OCI-LY7 (cell line): ENCODE measurements at regions not wholly inside any gene's neighbourhood (a gene's known extent, or its start where the extent isn't known, plus 50 kb on each side); places are given as distances from the start of the nearest gene placed in this dataset.
"Not testable (repeated sequence)": the region's sequence is repeated elsewhere in the genome, so short reads cannot be mapped to it uniquely, and the experiment has no call there.

Experiments used
- BruUV-seq: library from RNA; stranded (reverse); fragments of 400-500 nt; replicated peaks from 2 replicates; lab custom pipeline; 2021; lab: Mats Ljungman, UMichigan
- CTCF ChIA-PET: fragments of 300-600 bp; sonication (Branson Sonifier 250); formaldehyde crosslinking; loops from one replicate; lab custom pipeline; 2022; ENCODE audit warnings: antibody characterized with exemption; ENCODE audit not compliant: unreplicated experiment; lab: Charles Lee
- POLR2A ChIA-PET: fragments of 300-600 bp; sonication (Branson Sonifier 250); formaldehyde crosslinking; loops from one replicate; lab custom pipeline; 2022; ENCODE audit warnings: antibody characterized with exemption; lab: Charles Lee
- DNase-seq: peaks from one replicate; pipeline ENCODE4 v3.0.0-alpha.2; 2015; ENCODE audit warnings: low spot score
- H2AFZ ChIP-seq: fragments of 200-600 bp; sonication (generic), shearing (Covaris generic); 2 replicates; pipeline ENCODE4 v1.6.1; 2014; ENCODE audit warnings: mild to moderate bottlenecking, antibody characterized with exemption, low read length, moderate library complexity
- H3K27ac ChIP-seq: fragments of 200-600 bp; sonication (generic); 2 replicates; pipeline ENCODE4 v1.5.1; 2014; ENCODE audit warnings: mixed run types, low read depth, mild to moderate bottlenecking, moderate library complexity, low read length, inconsistent platforms; ENCODE audit not compliant: poor library complexity, severe bottlenecking
- H3K36me3 ChIP-seq: fragments of 200-600 bp; sonication (generic); 2 replicates; pipeline ENCODE4 v1.6.1; 2014; ENCODE audit warnings: mild to moderate bottlenecking, antibody characterized with exemption, low read length, moderate library complexity, mixed read lengths; ENCODE audit not compliant: insufficient read depth
- H3K4me1 ChIP-seq: fragments of 200-600 bp; sonication (generic); 2 replicates; pipeline ENCODE4 v1.5.1; 2014; ENCODE audit warnings: mild to moderate bottlenecking, low read length; ENCODE audit not compliant: insufficient read depth, poor library complexity, severe bottlenecking
- H3K4me2 ChIP-seq: fragments of 200-600 bp; sonication (generic); 2 replicates; pipeline ENCODE4 v1.6.1; 2014; ENCODE audit warnings: mild to moderate bottlenecking, low read length
- H3K4me3 ChIP-seq: fragments of 200-600 bp; sonication (generic); 2 replicates; pipeline ENCODE4 v1.5.1; 2014; ENCODE audit warnings: mild to moderate bottlenecking, low read depth, low read length; ENCODE audit not compliant: poor library complexity, severe bottlenecking
- H3K79me2 ChIP-seq: fragments of 200-600 bp; sonication (generic); 2 replicates; pipeline ENCODE4 v1.6.1; 2016; ENCODE audit warnings: low read depth, mild to moderate bottlenecking, low read length, moderate library complexity, mixed read lengths; ENCODE audit not compliant: insufficient read depth
- H3K9me2 ChIP-seq: fragments of 200-600 bp; sonication (generic); 2 replicates; pipeline ENCODE4 v1.6.1; 2016; ENCODE audit warnings: mild to moderate bottlenecking, low read length, mixed read lengths; ENCODE audit not compliant: insufficient read depth
- H3K9me3 ChIP-seq: fragments of 200-600 bp; sonication (generic); 2 replicates; pipeline ENCODE4 v1.6.1; 2014; ENCODE audit warnings: mild to moderate bottlenecking, mixed run types, low read length, mixed read lengths
- H4K20me1 ChIP-seq: fragments of 200-600 bp; sonication (generic); 2 replicates; pipeline ENCODE4 v1.6.1; 2014; ENCODE audit warnings: mild to moderate bottlenecking, antibody characterized with exemption, low read length, moderate library complexity, mixed read lengths; ENCODE audit not compliant: insufficient read depth
- EZH2phosphoT487 ChIP-seq: fragments of 200-600 bp; sonication (generic); IDR thresholded peaks from 2 replicates; pipeline ENCODE4 v1.6.1; 2018; ENCODE audit warnings: low read depth, borderline replicate concordance, mild to moderate bottlenecking, mixed run types, antibody characterized with exemption, low read length, moderate library complexity, mixed read lengths
- intact Hi-C: fragments of 100-400 bp; cut with micrococcal nuclease; formaldehyde crosslinking; loops from one replicate; pipeline ENCODE4 v1.10.0; 2022; ENCODE audit not compliant: unreplicated experiment
- TF ChIP-seq, protein P1 (sequence below): fragments of 200-600 bp; sonication (generic); conservative IDR thresholded peaks from 2 replicates; pipeline ENCODE4 v1.5.1; 2014; ENCODE audit warnings: mild to moderate bottlenecking, antibody characterized with exemption, low read length, moderate library complexity, mixed read lengths

DNA sequence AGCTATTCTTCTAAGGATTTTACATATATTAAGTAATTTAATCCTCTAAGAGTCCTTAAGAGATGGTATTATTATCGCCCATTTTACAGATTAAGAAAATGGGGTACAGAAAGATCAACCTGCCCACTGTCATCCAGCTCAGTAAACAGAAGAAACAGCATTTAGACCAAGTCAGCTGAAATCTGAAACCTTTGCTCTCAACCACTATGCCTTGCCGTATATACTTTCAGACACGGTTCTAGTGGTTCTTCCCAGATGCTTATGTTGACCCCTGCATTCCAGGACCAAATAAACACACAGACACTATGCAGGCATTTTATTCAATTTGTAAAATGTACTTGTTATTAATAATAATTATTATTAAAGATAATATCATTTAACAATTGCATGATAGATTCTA, 854.8 kb downstream of the KCNJ2 start:
- no peak overlapping the region for H3K4me3 ChIP-seq
- BruUV-seq, result no TSS peak
- H4K20me1 ChIP-seq, result no peaks in the 10 kb centered on the region
- no peaks in the 10 kb centered on the region for H3K79me2 ChIP-seq
- H3K4me2 ChIP-seq, result no peak overlapping the region
- ChIA-PET CTCF (no interaction called here), POLR2A (no interaction called here)
- H3K4me1 ChIP-seq, result no peaks in the 10 kb centered on the region
- no peak for DNase-seq
- no peak for TF ChIP-seq EZH2phosphoT487
- TF ChIP-seq, protein P1, sequence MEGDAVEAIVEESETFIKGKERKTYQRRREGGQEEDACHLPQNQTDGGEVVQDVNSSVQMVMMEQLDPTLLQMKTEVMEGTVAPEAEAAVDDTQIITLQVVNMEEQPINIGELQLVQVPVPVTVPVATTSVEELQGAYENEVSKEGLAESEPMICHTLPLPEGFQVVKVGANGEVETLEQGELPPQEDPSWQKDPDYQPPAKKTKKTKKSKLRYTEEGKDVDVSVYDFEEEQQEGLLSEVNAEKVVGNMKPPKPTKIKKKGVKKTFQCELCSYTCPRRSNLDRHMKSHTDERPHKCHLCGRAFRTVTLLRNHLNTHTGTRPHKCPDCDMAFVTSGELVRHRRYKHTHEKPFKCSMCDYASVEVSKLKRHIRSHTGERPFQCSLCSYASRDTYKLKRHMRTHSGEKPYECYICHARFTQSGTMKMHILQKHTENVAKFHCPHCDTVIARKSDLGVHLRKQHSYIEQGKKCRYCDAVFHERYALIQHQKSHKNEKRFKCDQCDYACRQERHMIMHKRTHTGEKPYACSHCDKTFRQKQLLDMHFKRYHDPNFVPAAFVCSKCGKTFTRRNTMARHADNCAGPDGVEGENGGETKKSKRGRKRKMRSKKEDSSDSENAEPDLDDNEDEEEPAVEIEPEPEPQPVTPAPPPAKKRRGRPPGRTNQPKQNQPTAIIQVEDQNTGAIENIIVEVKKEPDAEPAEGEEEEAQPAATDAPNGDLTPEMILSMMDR, result no peak
- H2AFZ ChIP-seq, result no peak overlapping the region
- no peak overlapping the region for H3K27ac ChIP-seq
- intact Hi-C loops, result no loop called here
- H3K9me2 ChIP-seq, result no peaks in the 10 kb centered on the region
- no peaks in the 10 kb centered on the region for H3K36me3 ChIP-seq
- H3K9me3 ChIP-seq, result no peaks in the 10 kb centered on the region

DNA sequence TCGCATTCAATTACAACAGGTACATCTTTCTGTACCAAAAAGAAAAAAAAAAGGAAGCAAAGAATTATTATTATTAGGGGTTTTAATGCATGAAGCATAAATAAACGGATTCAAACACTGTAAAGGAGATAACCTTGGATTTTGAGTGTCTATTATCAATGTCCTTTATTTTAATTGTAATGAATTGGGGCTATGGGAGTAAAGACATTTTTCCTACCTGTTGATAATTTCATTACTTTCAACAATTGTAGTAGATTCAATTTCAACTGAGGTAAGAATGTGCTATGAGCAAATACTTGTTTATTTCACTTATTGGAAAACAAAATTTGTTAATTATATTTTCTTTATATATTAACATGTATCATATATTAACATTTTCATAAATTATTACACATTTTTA, 855.6 kb downstream of the KCNJ2 start:
- H3K79me2 ChIP-seq, result no peaks in the 10 kb centered on the region
- intact Hi-C loops, result no loop called here
- H3K4me3 ChIP-seq, result no peak overlapping the region
- BruUV-seq, result no TSS peak
- no peaks in the 10 kb centered on the region for H3K36me3 ChIP-seq
- H3K4me2 ChIP-seq, result no peak overlapping the region
- no peak overlapping the region for H3K27ac ChIP-seq
- H4K20me1 ChIP-seq, result no peaks in the 10 kb centered on the region
- no peaks in the 10 kb centered on the region for H3K9me2 ChIP-seq
- H3K9me3 ChIP-seq, result no peaks in the 10 kb centered on the region
- no peak for DNase-seq
- POLR2A ChIA-PET, result no interaction called here
- TF ChIP-seq, protein P1, result no peak
- TF ChIP-seq EZH2phosphoT487, result no peak
- CTCF ChIA-PET, result no interaction called here
- no peak overlapping the region for H2AFZ ChIP-seq
- no peaks in the 10 kb centered on the region for H3K4me1 ChIP-seq

DNA sequence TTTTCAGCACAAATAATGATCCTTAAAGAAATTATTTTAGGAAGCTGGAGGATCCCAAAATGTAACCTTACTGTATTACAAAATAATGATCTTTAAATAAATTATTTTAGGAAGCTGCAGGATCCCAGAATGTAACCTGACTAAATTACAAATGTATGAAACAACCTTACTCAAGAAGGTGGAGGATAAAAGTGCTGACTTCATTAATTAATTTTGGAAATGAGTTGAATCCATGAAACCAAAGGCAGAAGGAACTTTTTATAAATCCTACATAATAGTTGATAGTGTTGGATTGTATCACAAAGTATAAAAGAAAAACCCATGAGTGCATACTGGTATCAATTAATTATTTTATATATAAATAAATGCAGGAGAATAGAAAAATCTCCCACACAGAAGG, 859.9 kb downstream of the KCNJ2 start:
- BruUV-seq, result no TSS peak
- intact Hi-C loops, result no loop called here

DNA sequence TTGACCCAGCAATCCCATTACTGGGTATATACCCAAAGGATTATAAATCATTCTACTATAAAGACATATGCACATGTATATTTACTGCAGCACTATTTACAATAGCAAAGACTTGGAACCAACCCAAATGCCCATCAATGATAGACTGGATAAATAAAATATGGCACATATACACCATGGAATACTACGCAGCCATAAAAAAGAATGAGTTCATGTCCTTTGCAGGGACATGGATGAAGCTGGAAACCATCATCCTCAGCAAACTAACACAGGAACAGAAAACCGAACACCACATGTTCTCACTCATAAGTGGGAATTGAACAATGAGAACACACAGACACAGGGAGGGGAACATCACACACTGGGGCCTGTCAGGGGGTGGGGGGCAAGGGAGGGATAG, 862.0 kb downstream of the KCNJ2 start:
- H3K9me2 ChIP-seq, intact Hi-C loops: not testable (repeated sequence)

More for the DNA sequence above, 859.9 kb downstream of the KCNJ2 start:
- no peaks in the 10 kb centered on the region for H3K9me3 ChIP-seq
- no peak for DNase-seq
- POLR2A ChIA-PET, result no interaction called here
- no peak for TF ChIP-seq EZH2phosphoT487
- TF ChIP-seq, protein P1, result no peak
- no peaks in the 10 kb centered on the region for H3K9me2 ChIP-seq
- no peaks in the 10 kb centered on the region for H4K20me1 ChIP-seq
- no peak overlapping the region for H3K27ac ChIP-seq
- no peak overlapping the region for H3K4me2 ChIP-seq
- no peaks in the 10 kb centered on the region for H3K4me1 ChIP-seq
- no peaks in the 10 kb centered on the region for H3K36me3 ChIP-seq
- H2AFZ ChIP-seq, result no peak overlapping the region
- H3K79me2 ChIP-seq, result no peaks in the 10 kb centered on the region
- CTCF ChIA-PET, result no interaction called here
- H3K4me3 ChIP-seq, result no peak overlapping the region

More for the DNA sequence above, 862.0 kb downstream of the KCNJ2 start:
- H2AFZ ChIP-seq, POLR2A ChIA-PET, H4K20me1 ChIP-seq, H3K4me1 ChIP-seq, CTCF ChIA-PET, DNase-seq, H3K79me2 ChIP-seq, H3K4me2 ChIP-seq, H3K36me3 ChIP-seq, H3K27ac ChIP-seq, H3K4me3 ChIP-seq, BruUV-seq, H3K9me3 ChIP-seq: not testable (repeated sequence)
